ENCODE measurements at regions not wholly inside any gene's neighbourhood (a gene's known extent, or its start where the extent isn't known, plus 50 kb on each side); places are given as distances from the start of the nearest gene placed in this dataset.

DNA sequence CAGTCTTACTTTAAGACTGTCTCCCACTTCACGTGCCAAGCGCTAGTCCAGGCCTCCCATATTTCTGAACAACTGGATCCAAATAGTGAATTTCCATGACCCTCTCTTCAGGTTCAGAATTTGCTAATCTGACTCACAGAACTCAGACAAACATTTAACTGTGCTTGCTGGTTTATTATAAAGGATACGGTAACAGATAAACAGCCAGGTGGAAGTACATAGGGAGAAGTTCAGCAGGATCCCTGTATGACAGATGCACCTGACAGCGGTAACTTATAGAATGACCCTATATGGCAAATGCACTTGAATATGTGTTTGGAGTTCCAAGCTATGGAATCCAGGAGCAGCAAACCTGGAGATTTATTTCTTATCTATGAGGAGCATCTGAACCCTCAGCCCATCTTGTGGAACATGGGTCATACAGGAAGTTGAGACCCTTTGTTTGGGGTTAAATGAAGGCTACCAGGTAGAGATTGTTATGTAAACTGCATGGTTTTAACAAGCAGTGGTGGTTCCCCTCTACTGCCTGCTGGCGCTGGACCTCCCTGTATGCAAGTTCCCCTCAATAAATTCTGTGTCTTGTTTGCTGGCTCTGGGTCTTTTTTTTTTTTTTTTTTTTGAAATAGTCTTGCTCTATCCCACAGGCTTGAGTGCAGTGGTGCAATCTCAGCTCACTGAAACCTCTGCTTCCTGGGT, 622.6 kb downstream of the KCNJ2 start:
- no peak for ATAC-seq (ENCODE audit: low read depth)
- Mint-ChIP-seq H3K4me3 (no peak overlapping the region), H3K27me3 (no peaks in the 10 kb centered on the region), H3K4me1 (no peaks in the 10 kb centered on the region), H3K36me3 (no peaks in the 10 kb centered on the region), H3K9me3 (peaks cover 2% of the 10 kb centered on the region), H3K27ac (no peak overlapping the region)
- no peak for DNase-seq
- POLR2A ChIA-PET = no interaction called here

DNA sequence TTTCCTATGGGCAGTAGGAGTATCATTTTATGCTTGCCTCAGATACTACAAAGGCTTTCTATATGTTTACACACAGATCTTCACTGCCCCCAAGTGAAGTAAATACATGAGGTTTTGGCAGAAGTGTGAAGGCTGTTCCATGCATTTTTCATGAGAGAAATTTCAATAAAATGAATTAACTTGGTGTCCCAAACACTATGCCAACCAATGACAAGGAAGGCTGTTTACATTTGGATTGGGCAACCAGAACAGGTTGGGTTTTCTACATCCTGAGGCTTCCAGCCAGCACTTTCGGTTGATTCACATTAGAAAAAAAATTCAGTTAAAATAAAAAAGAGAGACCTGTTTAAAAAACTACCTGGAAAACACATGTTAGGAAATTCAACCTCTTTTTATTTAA, 625.4 kb downstream of the KCNJ2 start:
- Mint-ChIP-seq H3K27me3 (no peaks in the 10 kb centered on the region), H3K4me3 (no peak overlapping the region), H3K36me3 (no peaks in the 10 kb centered on the region), H3K9me3 (no peaks in the 10 kb centered on the region), H3K27ac (no peak overlapping the region), H3K4me1 (no peaks in the 10 kb centered on the region)
- POLR2A ChIA-PET = no interaction called here
- ATAC-seq (ENCODE audit: low read depth) (no peak), DNase-seq (no peak)

DNA sequence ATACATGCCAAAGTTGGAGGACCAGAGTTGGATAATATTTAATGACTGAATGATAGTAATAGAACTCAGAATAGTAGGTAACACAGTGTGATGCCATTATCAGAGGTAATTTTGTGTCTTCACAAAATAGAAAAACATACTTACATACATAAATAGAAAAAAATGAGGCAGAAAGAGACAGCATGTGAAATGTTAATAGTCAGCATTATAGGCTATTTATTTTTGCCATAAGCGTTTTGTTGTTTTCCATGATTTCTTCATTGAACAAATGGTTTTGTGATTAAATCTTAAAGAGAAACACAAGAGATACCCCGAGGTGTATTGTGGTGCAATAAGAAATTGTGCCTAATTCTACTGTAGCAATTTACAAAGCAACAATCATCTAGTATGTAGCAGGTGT, 626.3 kb downstream of the KCNJ2 start:
- Mint-ChIP-seq H3K9me3 (no peaks in the 10 kb centered on the region), H3K27ac (no peak overlapping the region), H3K4me3 (no peak overlapping the region), H3K4me1 (no peaks in the 10 kb centered on the region), H3K36me3 (no peaks in the 10 kb centered on the region), H3K27me3 (no peaks in the 10 kb centered on the region)
- POLR2A ChIA-PET = no interaction called here
- no peak for ATAC-seq (ENCODE audit: low read depth)
- DNase-seq = no peak

DNA sequence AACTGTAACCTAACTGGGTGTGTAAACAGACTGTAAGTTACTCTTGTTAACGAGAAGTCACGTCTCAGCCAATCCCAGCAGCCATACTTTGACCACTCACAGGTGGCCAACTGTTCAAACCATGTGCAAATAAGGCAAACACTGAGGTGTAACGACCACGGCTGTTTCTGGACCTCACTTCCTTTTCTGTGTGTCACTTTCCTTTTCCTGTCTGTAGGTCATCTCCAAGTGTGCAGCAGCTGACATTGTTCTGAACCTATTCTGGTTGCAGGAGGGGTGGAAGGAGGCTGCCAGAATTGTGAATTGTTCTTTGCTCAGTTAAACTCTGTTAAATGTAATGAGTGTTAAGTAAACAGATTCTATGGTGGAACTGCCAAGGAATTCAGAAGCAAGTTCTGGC, 627.4 kb downstream of the KCNJ2 start:
- ATAC-seq (ENCODE audit: low read depth) (no peak), DNase-seq (no peak)
- no peak overlapping the region for H3K4me3 Mint-ChIP-seq
- H3K4me1 Mint-ChIP-seq = no peaks in the 10 kb centered on the region
- H3K27me3 Mint-ChIP-seq = no peaks in the 10 kb centered on the region
- POLR2A ChIA-PET = no interaction called here
- no peak overlapping the region for H3K27ac Mint-ChIP-seq
- no peaks in the 10 kb centered on the region for H3K36me3 Mint-ChIP-seq
- H3K9me3 Mint-ChIP-seq = no peaks in the 10 kb centered on the region

DNA sequence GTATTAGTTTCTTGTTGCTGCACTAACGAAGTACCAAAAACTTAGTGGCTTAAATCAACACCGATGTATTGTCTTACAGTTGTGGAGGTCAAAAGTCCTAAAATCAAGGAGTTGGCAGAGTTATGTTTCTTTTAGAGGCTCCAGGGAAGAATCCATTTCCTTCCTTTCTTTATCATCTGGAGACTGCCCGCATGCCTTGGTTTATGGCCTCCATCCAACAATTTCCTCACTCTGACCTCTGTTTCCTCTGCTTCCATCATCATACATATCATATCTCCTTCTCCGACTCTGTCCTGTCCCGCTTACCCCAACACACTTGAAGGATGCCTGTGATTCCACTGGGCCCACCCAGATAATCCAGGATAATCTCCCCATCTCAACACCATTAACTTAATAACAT, 627.8 kb downstream of the KCNJ2 start:
- no peak overlapping the region for H3K27ac Mint-ChIP-seq
- POLR2A ChIA-PET = no interaction called here
- H3K4me3 Mint-ChIP-seq = no peak overlapping the region
- no peaks in the 10 kb centered on the region for H3K4me1 Mint-ChIP-seq
- DNase-seq (no peak), ATAC-seq (ENCODE audit: low read depth) (no peak)
- no peaks in the 10 kb centered on the region for H3K9me3 Mint-ChIP-seq
- no peaks in the 10 kb centered on the region for H3K27me3 Mint-ChIP-seq
- H3K36me3 Mint-ChIP-seq = no peaks in the 10 kb centered on the region

DNA sequence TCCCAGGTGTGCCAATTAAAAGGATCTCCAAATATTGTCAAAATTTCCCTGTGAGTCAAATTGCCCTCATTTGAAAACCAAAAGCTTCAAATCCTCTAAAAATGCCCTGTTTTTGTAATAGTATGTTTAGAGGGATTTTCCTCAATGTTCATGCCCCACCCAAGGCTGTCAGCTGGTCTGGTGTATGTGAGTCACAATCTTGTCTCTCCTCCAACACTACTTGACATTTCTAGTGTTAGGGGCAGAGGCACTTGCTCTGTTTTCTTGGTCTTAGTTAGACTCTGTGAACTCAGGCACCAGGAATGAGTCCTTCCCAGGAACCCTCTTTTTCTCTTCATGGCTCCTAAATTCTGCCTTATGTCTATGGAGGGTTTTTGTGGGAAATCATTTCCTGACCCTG, 634.8 kb downstream of the KCNJ2 start:
- Mint-ChIP-seq H3K27me3 (no peaks in the 10 kb centered on the region), H3K27ac (no peak overlapping the region), H3K4me1 (no peaks in the 10 kb centered on the region), H3K4me3 (no peak overlapping the region), H3K36me3 (no peaks in the 10 kb centered on the region), H3K9me3 (peaks cover 2% of the 10 kb centered on the region)
- POLR2A ChIA-PET = no interaction called here
- ATAC-seq (ENCODE audit: low read depth) (no peak), DNase-seq (no peak)

DNA sequence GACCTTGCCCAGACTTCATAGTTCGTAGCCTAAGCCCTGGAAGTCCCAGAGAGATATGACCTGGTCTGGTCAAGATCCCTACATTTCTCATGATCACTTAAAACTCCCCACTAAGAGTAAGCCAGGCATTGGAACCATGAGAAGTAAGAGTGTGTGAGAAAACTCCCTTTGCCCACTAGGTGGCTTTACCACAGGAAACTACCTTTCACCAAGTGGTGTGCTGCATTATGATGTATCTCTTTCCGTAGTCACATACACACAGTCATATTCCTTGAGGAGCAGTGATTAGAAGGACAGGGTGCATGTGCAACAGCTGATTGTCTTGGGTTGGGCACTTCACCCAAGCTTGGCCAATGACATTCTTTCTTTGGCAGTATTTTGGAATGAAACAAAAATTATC, 639.3 kb downstream of the KCNJ2 start:
- POLR2A ChIA-PET = no interaction called here
- ATAC-seq (ENCODE audit: low read depth) = no peak

DNA sequence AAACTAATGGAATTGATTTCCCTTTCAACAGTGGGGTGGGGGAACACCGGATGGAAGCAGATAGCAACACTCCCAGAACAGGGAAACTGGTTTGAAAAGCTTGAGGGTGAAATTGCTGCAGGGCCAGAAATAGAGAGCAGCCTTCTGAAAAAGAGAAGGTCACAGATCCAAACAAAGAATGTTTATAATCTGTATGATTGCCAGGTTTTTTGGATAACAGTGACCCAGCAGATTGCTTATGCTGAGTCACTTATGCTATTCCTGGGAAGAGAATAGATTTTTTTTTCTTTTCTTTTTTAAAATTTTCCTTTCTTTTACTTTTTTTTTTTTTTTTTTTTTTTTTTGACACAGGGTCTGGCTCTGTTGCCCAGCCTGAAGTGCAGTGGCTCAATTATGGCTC, 641.3 kb downstream of the KCNJ2 start:
- no peak overlapping the region for H3K27ac Mint-ChIP-seq
- POLR2A ChIA-PET = no interaction called here
- H3K36me3 Mint-ChIP-seq = no peaks in the 10 kb centered on the region

More for the DNA sequence above, 639.3 kb downstream of the KCNJ2 start:
- Mint-ChIP-seq H3K4me1 (no peaks in the 10 kb centered on the region), H3K4me3 (no peak overlapping the region), H3K27ac (no peak overlapping the region), H3K27me3 (no peaks in the 10 kb centered on the region), H3K9me3 (peaks cover 2% of the 10 kb centered on the region), H3K36me3 (no peaks in the 10 kb centered on the region)
- no peak for DNase-seq

DNA sequence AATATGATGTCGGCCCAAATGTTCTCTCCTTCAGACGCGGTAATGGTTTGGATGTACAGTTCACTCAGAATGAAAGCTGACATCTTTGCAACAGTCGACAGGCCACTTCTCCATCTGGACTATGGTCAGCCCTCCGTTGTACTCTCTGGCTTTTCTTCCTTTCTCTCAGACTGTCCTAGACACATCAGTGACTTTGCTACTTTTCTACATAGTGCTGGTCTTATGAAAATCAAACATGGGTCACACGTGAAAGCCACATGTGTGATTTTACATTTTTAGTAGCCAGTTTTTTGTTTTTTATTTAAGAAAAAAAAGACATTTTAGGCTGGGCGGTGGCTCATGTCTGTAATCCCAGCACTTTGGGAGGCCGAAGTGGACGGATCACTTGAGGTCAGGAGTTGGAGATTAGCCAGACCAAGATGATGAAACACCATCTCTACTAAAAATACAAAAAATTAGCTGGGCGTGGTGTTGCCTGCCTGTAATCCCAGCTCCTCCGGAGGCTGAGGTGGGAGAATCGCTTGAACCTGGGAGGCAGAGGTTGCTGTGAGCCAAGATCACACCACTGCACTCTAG, 644.1 kb downstream of the KCNJ2 start:
- no peak overlapping the region for H3K27ac Mint-ChIP-seq
- POLR2A ChIA-PET = no interaction called here
- H3K27me3 Mint-ChIP-seq = no peaks in the 10 kb centered on the region

More for the DNA sequence above, 641.3 kb downstream of the KCNJ2 start:
- Mint-ChIP-seq H3K4me3 (no peak overlapping the region), H3K27me3 (no peaks in the 10 kb centered on the region), H3K4me1 (no peaks in the 10 kb centered on the region), H3K9me3 (no peaks in the 10 kb centered on the region)
- no peak for ATAC-seq (ENCODE audit: low read depth)
- DNase-seq = no peak

DNA sequence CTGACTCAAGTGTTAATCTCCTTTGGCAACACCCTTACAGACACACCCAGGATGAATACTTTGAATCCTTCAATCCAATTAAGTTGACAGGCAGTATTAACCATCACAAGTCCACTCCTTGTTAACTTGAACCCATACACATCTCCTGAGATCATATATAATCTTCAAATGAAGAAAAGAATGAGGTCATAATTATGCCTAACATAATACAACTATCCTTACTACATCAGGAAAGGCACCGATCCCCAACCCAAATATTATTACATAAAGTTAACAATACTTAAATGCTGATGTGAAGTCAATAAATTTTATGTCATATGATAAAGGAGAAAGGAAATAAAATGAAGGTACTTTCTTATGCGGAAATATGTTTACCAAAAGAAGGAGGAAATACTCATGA, 649.9 kb downstream of the KCNJ2 start:
- Mint-ChIP-seq H3K9me3 (no peaks in the 10 kb centered on the region), H3K27me3 (no peaks in the 10 kb centered on the region), H3K4me1 (no peaks in the 10 kb centered on the region), H3K36me3 (no peaks in the 10 kb centered on the region), H3K4me3 (no peak overlapping the region), H3K27ac (no peak overlapping the region)
- POLR2A ChIA-PET = no interaction called here
- DNase-seq (no peak), ATAC-seq (ENCODE audit: low read depth) (no peak)

More for the DNA sequence above, 644.1 kb downstream of the KCNJ2 start:
- Mint-ChIP-seq H3K9me3 (no peaks in the 10 kb centered on the region), H3K36me3 (no peaks in the 10 kb centered on the region), H3K4me1 (no peaks in the 10 kb centered on the region), H3K4me3 (no peak overlapping the region)
- DNase-seq (no peak), ATAC-seq (ENCODE audit: low read depth) (no peak)

DNA sequence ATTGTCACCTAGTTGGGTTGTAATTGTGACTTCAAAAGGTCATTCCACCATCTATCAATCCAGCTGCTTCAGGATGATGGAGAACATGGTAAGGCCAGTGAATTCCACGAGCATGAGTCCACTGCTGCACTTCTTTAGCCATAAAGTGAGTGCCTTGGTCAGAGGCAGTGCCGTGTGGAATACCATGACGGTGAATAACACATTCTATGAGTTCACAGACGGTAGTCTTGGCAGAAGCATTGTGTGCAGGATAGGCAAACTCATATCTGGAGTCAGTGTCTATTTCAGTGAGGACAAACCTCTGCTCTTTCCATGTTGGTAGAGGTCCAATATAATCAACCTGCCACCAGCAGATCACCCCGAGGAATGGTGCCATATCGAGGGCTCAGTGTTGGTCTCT, 650.9 kb downstream of the KCNJ2 start:
- H3K36me3 Mint-ChIP-seq = no peaks in the 10 kb centered on the region
- no peaks in the 10 kb centered on the region for H3K9me3 Mint-ChIP-seq
- ATAC-seq (ENCODE audit: low read depth) = no peak
- no peaks in the 10 kb centered on the region for H3K27me3 Mint-ChIP-seq
- H3K27ac Mint-ChIP-seq = no peak overlapping the region
- H3K4me1 Mint-ChIP-seq = no peaks in the 10 kb centered on the region
- no peak for DNase-seq
- H3K4me3 Mint-ChIP-seq = no peak overlapping the region
- POLR2A ChIA-PET = no interaction called here

DNA sequence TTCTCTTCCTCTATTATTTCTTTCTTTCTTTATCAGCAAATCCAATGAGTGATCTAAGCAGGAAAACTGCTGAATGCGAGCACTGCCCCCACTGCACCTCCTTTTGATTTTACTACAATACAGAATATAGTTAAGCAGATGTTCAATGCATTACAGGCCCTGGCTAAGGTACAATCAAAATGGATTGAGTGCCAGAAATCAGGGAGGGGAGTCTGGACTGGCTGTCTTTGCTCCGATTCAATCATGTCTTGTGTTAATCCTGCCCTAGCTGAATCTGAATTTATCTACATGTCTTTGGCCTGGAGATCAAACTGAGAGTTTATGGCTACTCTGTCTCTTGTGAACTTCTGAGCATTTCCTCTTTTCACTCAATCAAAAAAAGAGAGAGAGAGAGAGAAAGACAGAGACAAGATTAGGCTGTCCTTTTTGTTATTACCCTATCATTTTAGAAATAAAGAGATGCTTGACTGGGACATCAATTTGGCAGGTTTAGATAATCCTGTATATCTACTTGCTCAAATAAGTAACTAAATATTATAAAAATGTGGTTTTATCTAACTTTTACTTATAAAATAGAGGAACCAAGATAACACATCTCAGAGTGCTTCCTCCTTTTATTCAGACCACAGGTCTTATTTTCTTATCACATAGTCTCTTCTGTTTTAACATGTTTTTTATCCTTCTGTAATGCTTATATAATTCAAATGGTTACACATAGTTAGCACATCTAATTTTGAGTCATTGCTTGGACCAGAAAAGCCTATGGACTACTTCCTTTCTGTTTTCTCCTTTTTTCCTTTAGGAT, 656.2 kb downstream of the KCNJ2 start:
- H3K4me1 Mint-ChIP-seq = no peaks in the 10 kb centered on the region
- ATAC-seq (ENCODE audit: low read depth) (no peak), DNase-seq (no peak)
- H3K27me3 Mint-ChIP-seq = no peaks in the 10 kb centered on the region
- no peak overlapping the region for H3K27ac Mint-ChIP-seq
- POLR2A ChIA-PET = no interaction called here
- H3K4me3 Mint-ChIP-seq = no peak overlapping the region
- H3K36me3 Mint-ChIP-seq = no peaks in the 10 kb centered on the region
- peaks cover 1% of the 10 kb centered on the region for H3K9me3 Mint-ChIP-seq

DNA sequence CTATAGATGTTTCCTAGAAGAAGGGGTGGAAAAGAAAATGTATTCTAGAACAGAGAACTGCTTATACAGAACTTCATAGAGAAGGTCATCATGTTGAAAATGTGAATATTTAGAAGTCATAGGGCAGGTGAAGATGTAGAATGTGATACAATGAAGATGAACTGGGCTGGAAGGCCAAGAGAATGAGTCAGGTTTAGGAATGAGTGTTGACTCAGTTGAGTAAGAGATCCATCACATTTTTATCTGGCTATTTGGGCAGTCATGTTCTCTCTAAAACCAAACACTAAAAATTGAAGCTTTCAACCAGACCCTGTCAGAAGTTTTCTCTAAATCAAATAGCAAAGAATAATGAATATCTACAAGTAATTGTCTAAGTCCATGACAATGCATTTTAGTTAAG, 660.5 kb downstream of the KCNJ2 start:
- POLR2A ChIA-PET = no interaction called here
- no peaks in the 10 kb centered on the region for H3K27me3 Mint-ChIP-seq
- peaks cover 1% of the 10 kb centered on the region for H3K9me3 Mint-ChIP-seq
- ATAC-seq (ENCODE audit: low read depth) (no peak), DNase-seq (no peak)
- H3K27ac Mint-ChIP-seq = no peak overlapping the region
- H3K4me3 Mint-ChIP-seq = no peak overlapping the region
- H3K4me1 Mint-ChIP-seq = no peaks in the 10 kb centered on the region
- no peaks in the 10 kb centered on the region for H3K36me3 Mint-ChIP-seq

DNA sequence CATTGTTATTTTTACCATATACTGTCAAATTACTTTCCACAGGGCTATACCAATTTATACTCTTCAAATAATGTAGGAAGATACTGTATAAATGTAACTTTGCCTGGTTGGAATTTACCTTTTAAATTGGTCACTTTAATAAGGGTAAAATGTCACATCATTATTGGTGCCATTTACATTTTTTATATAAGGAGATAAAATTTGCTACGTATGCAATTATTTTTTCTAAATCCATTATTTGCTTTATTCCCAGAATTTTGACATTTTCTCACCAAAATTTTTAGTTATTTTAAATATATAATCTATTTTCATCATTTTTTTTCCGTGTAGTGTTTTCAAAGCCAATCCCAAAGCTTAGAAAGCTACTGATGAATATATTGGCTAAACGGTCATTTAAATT, 664.7 kb downstream of the KCNJ2 start:
- Mint-ChIP-seq H3K4me3 (no peak overlapping the region), H3K9me3 (peaks cover 3% of the 10 kb centered on the region), H3K36me3 (no peaks in the 10 kb centered on the region), H3K27me3 (no peaks in the 10 kb centered on the region), H3K27ac (no peak overlapping the region), H3K4me1 (no peaks in the 10 kb centered on the region)
- ATAC-seq (ENCODE audit: low read depth) (no peak), DNase-seq (no peak)
- POLR2A ChIA-PET = no interaction called here
